AG20443 (cell line): ENCODE measurements at regions not wholly inside any gene's neighbourhood (a gene's known extent, or its start where the extent isn't known, plus 50 kb on each side); places are given as distances from the start of the nearest gene placed in this dataset.

Experiments
- DNase-seq: peaks from one replicate; pipeline ENCODE4 v3.0.0; 2012; ENCODE audit warnings: low spot score, mixed read lengths

DNA sequence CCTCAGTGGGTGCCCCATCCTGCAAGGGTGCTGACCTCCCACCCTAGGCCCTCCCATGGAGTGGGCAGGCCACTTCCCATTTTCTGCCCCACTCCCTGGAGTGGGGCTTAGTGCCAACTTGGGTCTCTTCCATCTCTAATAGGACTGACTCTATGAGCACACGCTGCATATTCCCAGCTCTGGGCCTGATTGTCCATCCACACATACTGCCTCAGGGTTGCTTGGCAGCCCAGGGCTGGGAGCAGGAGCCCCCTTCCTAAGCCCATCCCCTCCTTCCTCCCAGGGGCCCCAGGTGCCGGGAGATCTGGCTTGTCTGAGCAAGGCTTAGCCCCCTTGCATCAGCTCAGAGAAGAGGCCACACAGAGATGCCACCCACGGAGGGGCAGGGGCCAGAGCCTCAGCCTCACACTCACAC is 55.1 kb downstream of the PJA1 start:
- DNase-seq = no peak

DNA sequence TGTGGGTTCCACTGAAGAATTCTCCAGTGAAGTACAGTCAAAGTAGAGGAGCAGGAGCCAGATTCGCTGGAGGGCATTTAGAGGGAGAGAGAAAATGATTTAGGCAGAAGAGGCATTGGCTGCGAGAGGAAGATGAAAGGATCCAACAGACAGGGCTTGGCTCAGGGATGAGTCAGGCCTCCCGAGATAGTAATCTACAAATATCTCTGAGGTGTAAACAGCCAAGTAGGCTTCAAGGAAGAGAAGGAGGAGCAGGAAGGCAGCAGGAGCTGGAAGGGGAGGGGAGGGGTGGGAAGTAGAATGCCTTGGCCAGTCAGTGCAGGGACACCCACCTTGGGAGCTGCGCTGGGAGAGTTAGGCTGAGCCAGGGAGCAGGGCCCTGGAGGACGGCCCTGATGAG is 55.5 kb downstream of the PJA1 start:
- peak; percentile 48 for DNase-seq

DNA sequence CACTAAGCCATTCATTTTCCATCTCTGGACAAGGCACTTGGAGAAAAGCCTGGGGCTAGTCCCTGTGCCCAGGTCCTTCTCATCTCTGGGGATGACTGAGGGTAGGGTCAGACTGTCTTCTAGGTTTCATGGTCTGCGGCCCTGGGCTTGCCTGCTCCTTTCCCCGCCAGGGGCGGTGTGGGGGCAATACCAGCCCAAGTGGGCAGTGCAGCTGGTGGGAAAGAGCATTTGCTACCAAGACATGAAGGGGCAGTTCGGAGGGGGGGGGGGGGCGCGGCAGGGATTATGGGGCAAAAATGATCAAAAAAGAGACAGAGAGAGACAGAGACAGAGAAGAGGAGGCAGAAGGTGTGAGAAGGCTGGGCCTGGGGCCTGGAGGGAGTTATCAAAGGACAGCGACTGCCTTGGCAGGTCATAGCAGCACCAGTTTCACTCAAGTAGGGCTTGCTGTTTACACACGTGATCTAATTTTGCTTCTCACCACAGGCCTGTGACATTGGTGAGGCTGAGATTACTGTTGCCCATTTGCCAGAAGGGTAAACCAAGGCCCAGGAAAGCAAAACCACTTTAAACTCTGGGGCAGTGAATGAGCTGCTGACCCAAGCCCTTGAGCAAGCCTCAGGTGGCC is 56.1 kb downstream of the PJA1 start:
- DNase-seq = no peak

DNA sequence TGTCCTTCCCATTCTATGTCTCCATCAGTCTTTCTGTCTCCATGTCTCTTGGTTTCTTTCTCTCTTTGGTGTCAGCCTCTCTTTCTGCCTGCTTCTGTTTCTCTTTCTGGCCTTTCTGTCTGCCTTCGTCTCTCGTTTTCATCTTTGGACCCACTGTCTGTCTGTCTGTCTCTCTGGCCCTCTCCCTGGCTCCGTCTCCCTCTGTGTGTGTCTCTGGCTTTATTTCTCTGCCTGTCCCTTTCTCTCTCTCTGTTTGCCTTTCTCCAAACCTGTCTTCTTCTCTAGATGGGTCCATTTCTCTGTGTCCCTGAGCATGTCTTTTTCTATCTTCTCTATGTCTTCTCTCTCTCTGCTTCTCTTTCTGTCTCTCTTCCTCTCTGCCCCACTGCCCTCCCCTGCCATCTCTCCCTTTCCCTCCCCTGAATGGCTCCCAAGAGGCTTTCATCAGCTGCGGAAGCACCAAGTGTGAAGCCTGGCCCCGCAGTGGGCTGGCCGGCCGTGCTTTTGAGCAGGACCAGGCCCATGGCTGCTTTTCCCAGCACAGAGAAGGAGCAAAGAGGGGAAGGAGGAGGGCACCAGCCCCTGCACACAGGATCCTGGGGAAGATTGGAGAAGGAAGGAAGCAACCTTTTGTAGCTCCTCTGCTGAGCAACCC is 57.4 kb downstream of the PJA1 start:
- no peak for DNase-seq

DNA sequence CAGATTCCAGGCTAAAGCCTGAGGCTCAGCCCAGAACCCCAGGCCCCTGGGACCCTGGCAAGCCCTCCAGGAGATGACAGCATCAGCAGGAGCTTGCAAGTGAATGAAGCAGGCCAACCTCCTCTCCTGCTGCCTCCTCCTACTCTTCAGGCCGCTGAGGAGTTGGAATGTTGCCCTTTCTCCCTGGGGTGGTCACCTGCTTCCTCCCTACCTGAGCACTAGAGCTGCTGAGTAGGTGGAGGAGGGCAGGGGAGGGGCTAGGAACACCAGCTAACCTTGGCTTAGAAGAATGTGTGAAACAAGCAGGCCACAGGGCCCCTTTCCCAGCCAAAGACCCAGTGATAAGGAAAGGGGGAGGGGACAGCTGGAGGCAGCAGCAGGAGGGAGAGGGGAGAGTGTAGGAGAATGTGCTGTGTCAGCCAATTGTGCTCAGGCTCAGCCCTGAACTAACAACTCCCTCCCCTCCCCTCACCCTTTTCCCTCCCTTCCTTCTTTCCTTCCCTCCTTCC is 58.0 kb downstream of the PJA1 start:
- DNase-seq = no peak

DNA sequence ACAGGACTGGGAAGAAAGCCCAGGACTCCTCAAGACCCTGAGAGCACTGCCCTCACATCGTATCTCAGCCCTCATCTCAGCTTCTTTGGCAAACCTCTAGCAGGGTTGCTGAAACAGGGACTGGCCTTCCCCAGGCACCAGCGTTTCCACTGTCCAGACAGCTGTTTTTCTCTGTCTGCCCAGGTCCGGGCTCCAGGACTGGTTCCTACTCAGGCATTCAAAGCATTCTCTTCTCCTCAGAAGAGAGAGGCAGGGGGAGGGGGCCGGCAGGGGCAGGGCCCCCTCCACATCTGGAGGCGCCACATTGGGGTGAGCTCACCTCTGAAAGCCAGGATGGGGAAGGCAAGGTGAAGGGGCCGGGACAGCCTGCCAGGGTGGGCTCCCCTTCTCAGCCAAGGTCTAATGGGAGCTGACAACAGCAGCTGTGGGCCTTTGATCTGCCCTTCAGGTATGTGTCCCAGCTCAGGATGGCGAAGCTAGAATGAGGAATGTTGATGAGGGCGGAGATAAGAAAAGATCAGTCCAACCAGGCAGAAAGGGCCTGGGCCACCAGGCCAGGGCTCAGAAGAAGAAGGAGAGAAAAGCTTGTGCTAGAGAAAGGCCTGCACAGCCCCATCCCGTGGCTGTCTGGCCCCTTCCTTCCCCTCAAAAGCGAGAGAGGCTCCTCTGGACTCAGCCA is 60.4 kb downstream of the PJA1 start:
- no peak for DNase-seq

DNA sequence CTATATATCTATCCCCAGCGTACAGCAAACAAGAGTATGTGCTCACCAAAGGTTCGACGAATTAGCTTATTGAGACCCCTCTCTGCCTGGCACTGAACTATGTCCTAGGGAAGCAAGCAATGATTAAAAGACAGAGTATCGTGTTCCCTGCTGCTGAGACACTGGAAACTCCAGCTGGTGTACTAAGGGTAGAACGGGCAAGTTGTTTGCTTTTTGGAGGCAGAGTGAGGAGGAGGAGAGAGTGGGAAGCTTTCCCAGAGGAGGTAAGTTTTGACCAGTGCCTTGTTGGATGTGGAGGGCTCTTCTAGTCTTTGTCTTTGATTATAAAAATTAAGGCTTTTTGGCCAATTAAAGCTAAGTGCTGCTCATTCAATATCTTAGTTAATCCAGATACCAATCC is 61.7 kb downstream of the PJA1 start:
- no peak for DNase-seq

DNA sequence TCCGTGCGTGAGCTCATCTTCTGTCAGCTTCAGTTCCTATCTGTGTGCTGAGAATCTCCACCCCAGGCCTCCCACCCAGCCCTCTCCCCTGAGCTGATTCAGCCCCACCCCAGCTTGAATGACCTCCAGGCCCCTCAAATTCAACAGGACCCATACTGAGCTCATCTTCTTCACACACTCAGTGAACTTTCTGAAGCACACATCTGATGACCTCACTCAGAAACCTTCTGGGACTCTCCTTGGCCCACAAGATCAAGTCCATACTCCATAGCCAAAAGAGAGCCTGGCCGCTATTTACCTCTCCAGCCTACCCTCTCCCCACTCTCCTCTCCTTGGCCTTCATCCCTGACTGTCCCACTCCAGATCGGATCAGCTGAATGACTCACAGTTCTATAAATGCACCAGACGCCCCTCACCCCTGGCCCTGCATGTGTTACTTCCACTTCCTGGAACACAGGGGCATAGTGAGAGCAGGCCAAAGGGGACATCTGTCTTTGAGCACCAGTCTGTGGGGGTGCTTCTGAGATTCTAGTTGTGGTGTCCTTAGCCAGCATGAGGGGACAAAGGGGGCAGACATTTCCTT is 62.5 kb downstream of the PJA1 start:
- no peak for DNase-seq

DNA sequence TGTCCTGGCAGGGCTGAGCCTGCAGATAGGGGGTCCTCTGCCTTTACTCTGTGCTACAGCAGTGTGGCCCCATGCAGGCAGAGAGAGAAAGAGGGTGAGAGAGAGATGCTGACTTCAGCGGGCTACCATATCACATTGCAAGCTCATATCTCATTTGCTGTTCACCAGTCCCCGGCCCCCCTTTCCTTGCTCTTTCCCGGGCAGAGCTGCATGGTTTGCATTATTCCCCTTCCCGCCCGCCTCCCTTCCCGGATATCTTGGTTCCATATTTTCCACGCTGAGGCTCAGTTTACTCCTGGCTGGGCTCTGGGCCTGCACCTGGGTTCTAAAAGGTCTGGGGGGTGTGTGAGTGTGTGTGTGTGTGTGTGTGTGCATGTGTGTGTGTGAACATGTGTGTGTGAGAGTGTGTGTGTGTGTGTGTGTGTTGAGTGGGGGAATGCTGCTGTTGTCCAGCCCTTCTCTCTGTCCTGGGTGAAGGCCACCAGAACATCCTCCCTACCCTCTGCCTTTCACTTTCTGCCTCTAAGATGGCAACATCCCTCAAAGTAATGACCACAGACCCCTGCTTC is 63.5 kb downstream of the PJA1 start:
- no peak for DNase-seq

DNA sequence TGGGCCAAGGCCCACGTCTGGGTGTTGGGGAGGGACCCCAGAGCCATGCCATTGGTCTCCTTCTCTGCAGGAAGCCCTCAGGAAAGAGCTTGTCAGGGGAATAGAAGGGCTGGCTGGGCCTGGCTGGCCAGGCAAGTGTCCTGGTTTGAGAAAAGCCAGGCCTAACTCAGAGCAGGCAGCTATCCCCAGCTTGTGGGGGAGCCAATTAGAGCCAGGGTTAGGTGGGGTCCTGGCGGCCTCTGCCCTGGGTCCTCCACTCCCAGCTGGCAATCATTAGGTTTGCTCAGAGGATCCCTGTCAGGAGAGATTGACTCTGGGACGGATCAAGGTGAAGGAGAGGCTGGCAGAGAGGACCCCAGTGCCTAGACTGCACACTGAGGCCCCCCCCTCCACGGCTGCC is 64.8 kb downstream of the PJA1 start:
- DNase-seq = no peak

DNA sequence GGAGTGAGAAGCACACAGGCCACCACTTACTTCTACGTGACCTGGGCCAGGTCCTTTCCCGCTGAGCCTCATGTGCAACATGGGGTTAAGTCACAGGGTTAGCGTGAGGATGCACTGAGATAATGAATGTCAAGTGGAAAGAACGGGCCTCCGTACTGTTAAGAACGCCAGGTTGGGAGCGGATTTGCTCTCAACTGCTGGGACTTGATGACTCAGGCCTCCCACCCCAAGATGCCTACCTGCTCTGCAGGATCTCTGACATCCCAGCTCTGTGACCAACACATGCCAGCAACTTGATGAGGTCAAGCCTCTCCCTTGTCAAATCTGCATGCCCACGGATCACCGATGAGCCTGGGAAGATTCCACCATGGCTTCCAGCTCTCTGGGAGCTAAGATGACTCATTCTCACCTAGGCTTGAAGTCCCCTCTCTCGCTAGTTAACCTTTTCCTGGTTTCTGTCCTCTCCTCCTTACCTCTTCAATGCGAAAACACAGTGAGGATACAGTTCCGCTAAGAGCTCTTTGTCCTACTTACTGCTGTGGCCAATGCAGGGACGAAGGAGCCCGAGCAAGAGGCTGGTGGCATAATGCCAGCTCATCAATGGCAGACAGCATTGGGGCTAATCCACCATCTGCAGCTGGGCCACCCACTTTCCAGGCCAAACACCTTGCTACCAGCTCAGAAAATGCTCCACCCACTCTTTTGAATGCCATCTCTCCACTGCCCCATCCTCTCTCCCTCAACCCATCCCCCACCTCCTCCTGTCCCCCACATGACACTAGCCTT is 67.6 kb downstream of the PJA1 start:
- no peak for DNase-seq

DNA sequence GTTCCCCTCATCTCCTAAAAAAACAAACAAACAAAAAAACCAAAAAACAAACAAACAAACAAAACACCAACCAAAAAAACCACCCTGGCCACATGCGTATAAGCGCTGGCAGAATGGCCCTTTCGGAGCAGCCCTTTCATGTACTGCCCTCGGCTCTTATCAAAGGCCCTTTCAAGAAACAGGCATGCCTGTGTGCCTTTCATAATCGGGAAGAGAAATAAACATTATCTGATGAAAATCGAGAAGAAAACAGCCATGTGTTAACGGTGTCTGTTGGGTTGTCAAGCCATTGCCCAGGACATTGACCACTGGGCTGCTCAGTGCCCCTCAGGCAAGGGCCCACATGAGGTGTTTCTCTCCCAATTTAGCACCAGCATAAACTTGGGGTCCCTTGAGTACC is 68.3 kb downstream of the PJA1 start:
- DNase-seq = no peak

DNA sequence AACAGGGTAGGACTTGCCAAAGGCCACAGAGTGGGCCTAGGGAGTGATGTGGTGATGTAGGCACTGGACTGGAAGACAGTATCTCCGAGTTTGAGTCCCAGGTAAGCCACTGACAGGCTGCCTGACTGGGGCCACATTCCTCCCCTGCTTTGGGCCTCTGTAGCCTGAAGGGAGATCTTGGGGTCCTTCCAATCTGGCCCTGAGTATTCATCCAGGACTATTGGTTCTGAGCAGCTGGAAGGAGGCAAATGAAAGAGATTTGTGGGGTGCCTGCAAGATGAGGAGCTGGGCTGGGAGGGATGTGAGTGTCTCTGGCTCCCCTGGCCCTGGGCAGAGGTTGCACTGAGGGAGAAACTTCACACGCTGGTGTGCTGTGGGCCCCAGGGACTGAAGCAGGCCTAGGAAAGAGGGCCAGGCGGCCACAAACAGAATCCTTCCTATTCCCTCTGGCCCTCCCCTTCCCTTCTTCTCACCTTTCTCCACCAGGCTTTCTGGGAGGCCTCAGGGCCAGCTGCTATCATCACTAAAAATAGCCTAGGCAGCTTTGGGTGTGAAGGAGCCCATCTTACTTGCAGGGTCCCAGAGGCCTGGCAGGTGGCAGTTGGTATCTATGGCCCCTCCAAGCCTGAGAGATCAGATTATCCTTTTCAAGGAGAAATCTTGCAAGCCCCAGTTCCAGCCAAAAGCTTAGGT is 70.1 kb downstream of the PJA1 start:
- no peak for DNase-seq

DNA sequence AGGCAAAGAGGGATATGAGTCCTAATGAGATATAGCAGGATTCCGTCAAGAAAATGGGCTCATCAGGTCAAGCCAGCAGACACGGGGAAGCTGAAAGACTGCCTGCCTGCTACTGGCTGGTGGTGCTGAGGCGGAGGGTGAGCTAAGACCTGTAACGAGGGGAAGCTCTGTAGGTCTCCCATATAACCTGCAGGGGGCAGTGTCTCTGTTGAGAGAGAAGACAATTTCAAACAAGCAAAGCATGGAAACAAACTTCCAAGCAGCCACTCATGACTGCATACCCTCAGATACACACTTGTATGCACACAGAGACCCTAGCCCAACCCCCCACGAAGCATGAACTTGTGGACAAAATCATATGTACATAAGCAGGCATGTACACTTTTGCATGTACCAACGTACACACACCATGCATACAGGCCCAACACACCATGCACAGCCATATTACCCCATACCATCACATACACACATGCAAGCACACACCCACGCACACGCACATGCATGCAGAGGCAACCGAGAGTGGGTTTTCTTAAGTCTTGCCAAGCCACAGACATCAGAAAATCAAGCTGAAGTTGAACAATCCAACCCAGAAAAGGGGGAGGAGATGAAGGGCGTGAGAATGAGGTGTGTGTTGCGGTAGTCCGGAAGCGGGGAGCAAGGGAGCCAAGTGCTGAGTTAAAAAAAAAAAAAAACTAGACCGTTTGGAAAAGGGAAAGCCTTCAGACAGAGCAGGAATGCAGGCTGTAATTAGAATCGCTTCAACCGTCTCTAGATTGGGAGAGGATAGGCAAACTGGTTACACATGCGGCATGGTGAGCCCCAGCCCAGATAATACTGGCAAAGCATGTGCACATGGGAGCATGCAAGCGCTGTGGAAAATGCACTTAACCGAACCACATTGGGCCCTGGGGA is 71.0 kb downstream of the PJA1 start:
- DNase-seq = peak; percentile 55

DNA sequence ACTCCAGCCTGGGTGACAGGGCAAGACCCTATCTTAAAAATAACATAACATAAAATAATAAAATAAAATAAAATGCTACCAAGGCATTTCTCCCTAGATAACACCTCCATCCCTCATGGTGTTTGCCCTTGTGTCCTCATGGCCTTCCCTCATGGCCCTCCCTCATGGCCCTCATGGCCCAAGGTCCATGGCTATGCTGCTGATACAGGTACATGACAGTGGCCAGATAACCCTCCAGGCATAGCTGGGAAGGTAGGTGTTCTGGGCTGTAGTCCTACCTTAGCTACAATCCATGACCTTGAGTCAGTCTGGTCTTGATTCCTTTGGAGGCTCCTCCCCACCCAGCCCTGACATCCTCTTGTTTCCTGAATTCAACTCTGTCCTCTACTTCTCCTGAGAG is 75.2 kb downstream of the PJA1 start:
- DNase-seq = no peak

DNA sequence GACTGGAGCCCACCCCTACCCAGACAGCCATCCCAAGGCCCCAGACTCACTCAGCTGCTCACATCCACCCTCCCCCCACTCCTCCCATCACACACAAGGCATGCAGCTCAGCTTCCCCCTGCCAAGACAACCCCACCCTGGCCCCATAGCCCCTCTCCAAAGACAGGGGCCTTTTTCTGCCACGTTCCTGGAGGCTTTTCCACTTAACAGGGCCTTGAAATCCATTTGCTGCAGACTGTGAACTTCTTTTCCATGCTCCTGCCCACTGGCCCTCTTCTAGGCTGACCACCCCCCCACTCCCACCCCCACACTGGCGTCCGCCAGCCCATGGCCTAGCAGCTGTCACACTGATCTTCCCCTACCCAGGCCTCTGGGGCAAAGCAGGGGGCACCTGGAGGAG is 76.0 kb downstream of the PJA1 start:
- no peak for DNase-seq

DNA sequence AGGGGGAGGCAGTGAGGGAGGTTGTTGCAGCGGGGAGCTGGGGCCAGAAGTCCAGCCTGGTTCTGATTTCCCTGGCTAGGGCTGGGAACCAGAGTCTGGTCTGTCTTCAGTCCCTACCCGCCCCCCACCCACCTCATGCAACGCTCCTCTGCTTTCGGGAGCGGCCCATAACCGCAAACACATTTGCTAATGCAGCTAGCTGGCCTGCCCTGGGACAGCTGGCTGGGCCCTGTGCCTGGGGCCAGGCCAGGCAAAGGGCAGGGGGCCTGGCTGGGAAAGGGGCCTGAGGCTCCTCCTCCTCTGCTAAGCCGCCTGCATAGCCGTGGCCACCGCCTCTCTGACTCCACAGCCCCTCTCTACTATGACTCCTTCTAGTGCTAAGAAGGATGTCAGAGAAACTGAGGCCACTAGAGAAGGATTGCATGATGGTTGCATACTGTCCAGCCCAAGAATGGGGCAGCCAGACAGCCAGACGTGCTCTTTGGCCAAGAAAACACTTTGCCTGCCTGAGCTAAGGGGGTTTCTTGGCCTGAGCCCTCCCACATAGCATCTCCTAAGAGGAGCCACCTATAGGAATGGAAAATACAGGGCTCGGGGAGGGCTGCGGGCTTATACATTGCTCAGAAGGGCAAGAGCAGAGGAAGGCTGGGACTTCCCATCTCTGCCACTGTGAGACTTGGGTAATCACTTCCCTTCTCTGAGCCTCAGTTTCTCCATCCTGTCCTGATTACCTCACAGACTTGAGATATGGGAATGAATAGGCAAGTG is 76.9 kb downstream of the PJA1 start:
- peak; percentile 40 for DNase-seq

DNA sequence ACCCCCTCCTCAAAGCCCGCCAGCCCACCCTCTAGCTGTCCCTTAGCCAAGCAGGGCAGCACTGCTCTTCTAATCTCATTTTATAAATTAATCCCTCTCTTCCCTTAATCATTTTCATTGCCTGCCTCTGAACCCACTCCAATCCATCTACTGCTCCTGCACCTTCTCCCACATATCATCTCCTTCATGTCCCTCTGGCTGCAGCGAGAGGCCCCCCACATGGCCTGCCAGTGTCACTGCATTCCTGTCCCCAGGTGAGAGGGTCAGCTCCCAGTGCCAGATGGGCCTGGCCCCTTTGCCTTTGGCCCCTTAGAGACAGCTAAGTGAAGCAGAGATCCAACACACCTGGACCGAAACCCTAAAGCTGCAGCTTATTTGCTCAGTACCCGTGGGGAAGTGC is 79.4 kb downstream of the PJA1 start:
- no peak for DNase-seq

DNA sequence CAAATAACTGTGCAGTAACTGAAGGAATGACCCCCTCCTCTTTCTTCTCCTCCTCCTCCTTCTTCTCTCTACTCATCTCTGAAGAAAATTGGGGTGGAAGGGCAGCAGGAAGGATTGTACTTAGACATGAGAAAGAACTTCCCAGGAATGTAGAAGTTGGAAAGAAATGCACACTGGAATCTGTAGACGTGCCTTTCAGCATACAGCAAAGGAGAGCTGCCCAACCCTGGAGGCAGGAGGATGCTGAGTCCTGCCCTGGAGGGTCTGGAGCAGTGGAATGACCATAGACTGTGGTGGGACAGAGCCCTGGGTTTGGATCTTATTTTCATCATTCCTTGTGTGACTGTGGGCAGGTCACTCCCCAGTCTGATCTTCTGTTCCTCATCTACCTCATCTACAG is 80.1 kb downstream of the PJA1 start:
- DNase-seq = no peak
